Non-pigmented ciliary epithelial cell (primary cell): ENCODE measurements at regions not wholly inside any gene's neighbourhood (a gene's known extent, or its start where the extent isn't known, plus 50 kb on each side); places are given as distances from the start of the nearest gene placed in this dataset.

Source experiments
- DNase-seq: peaks from one replicate; pipeline ENCODE4 v3.0.0-alpha.2; 2010; ENCODE audit warnings: low read depth

DNA sequence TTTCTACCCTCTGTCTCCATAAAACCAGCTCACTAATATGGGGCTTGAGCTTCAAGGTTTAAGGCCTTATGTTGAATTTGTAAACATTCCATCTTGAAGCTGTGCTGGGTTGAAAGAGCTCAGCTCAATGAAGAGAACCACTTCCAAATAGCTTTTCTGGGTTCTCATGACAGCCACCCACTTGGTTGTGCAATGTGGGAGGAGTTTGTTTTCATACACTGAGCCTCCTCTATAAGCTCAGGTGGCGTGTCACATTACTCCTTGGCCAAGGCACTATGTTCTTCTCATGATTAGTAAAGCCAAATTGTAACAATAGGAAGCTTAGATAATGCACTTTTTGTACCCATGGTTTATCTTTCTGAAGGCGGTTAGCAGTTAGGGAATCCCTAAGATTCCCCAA is 265.6 kb downstream of the PTEN start:
- no peak for DNase-seq

DNA sequence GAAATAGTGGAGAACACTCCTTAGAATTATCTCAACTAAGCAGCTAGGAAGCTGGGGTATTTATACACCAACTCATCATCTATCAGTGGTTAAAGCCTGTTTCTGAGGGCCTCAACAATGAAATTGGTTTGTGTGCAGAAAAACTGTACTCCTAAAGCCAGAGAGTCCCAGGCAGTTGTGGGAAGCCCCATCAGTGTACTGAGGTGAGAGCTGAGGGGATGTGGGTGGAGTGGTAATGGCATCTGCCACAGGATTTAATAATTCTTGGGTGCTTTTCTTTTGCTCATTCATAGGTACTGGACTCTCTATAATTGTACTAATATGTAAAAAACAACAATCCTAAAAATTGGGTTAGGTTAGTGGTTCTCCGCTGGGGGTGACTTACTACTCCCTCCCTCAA is 267.5 kb downstream of the PTEN start:
- no peak for DNase-seq

GRCh38 chr10:88131511-88132139 is 268.2 kb downstream of the PTEN start:
- no peak for DNase-seq

- no peak for DNase-seq
Observed at GRCh38 chr10:88136712-88137111, 273.3 kb downstream of the PTEN start.

- no peak for DNase-seq
Observed at GRCh38 chr10:88138319-88138848, 275.0 kb downstream of the PTEN start.

- DNase-seq: no peak
Observed at GRCh38 chr10:88147000-88147798, 283.8 kb downstream of the PTEN start.

DNA sequence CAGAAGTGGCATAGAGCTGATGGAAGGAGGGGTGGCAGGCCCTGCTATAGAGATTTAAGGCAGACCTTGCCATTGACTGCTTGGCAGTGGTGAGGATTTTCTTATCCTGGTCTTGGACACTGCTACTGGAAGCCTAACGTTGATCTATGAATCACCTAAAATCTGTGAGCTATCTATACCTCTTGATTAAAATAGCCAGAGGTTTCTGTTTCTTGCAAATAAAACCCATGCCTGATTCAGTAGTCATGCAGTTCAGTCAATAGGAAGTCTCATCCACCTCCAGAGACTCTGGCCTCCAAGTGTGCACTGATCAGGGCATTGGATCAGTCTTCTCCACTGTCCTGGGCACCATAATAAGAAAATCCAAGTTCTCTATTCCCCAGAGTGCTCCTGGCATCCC is 286.5 kb downstream of the PTEN start:
- DNase-seq: no peak

DNA sequence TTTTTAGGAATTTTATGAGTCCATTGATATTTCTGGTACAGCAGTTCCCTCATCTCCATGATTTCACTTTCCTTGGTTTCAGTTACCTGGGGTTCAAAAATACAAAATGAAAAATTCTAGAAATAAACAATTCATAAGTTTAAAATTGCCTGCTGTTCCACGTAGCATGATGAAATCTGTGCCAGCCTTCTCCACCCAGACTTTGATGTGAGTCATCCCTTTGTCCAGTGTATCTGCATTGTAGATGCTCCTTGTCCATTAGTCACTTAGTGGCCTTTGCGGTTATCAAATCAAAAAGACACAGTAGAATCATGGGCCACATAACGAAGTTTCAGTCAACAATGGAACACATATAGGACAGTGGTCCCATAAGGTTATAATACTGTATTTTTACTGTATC is 286.9 kb downstream of the PTEN start:
- DNase-seq: peak; percentile 59

- DNase-seq: peak; percentile 88
Observed at GRCh38 chr10:88152728-88153133, 289.3 kb downstream of the PTEN start.

- DNase-seq: no peak
Observed at GRCh38 chr10:88154596-88155250, 291.3 kb downstream of the PTEN start.

GRCh38 chr10:88156341-88156740 is 292.9 kb downstream of the PTEN start:
- DNase-seq: peak; percentile 67

- peak; percentile 73 for DNase-seq
Observed at GRCh38 chr10:88157981-88158465, 294.6 kb downstream of the PTEN start.

DNA sequence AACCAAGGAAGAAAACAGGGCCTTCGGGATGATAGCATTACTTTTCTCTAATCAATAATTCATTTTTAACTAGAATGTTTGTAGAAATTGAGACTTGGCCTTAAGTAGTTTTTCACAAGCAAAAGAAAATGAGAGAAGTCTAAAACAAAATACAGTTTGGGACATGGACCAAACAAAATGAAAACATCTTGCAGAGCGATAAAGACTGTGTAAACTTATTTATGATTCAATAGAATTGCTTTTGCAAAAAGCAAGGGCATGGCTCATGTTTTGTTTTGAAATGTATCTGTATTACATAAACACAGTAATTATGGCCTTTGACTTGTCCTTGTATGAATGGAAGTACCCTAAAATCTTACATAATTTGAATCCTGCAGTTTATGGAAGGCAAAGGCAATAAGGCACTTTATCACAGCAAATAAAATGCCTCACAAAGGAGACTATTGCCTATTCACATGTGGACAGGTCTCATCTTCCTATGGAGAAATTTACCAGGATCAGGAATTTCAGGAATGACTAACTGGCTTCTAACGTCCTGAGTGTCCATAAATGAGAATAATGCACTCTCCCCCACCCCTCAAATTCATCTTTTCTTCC is 295.2 kb downstream of the PTEN start:
- no peak for DNase-seq

GRCh38 chr10:88159127-88159829 is 295.9 kb downstream of the PTEN start:
- no peak for DNase-seq

DNA sequence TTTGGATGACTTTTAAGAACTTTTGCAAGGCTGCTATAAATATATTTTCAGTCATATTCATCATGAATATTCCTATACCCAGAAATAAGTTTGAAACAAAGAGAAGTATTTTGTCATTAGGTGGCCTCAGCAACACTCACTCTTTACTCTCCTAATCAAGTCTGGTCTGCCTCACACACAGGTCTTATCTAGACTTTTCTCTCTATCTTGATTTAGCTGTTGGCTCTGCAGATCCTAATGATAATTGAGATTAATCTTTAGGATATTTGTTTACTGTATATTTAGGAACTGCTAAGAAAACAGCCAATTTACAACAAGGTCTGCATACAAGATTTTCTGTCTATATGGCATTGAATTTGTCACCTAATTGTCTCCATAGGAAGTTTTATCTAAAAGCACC is 297.6 kb downstream of the PTEN start:
- DNase-seq: no peak

DNA sequence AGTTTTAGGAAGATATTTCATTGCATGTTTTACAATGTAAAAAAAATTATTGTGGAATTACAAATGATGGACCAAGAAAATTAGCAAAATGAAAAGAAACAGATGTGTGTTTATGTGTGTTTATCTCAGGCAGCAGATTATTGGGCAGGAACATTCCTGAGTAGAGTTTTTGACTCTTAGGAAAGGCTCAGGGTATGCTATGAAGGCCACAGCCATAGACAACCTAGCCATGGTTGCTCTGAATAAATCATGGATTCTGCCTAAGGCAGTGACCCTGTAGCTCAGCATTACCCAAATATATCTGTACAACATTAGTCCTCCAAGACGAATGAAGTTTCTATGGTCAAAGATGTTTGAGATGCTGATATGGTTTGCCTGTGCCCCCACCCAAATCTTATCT is 298.3 kb downstream of the PTEN start:
- no peak for DNase-seq

GRCh38 chr10:88162852-88163251 is 299.4 kb downstream of the PTEN start:
- no peak for DNase-seq

DNA sequence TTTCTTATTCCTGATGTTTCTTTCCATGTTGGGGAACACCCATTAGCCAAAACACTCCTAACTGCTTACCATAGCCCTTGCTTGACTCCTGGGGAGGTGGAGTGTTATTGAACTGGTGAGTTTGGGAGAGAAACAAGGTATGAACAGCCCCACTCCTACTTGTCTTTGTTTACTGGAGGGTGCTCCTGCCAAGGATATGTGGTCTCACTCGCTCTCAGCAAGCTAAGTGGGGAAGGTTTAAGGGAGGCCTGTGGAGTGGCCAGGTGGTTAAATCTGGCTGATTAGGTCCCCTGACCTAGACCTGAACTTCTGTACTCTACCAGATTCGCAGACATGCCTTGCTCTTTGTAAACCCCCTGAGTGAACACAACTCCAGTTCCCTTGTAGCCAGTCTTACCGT is 300.1 kb downstream of the PTEN start:
- no peak for DNase-seq

DNA sequence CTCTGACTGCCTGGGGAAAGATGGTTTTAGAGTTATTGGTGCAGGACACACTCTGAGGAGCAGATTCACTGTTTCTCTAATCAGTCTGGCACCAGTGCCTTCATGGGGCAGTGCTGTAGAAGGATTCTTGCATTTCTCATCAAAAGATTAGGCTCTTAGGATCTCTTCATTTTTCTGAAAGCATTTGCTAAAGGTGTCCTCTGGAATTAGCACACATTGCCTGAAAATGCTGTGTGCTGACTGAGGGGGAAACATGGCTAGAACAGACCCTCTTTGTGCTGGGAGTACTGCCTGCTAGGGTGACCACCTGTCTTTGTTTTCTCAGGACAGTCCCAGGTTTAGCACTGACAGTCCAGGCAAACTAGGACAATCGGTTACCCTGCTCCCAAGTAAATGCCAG is 301.0 kb downstream of the PTEN start:
- DNase-seq: no peak

DNA sequence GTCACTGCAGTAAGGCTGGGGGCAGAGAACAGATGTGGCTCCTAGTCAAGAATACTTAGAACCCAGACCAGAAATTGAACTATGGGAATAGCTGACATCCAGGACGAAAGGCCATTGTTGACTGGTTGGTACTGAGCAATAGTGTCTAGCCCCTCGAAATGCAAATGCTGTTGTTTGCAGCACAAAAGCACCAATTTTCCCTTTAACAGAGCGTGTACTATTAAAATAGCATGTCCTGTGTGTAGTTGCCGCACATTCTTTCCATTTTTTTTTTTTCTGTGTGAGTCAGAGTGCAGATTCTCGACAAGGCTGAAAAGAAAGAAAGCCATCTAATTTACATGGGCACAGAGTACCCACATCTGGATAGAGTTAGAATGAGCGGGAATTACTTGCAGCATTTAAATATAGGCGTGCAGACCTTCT is 302.4 kb downstream of the PTEN start:
- DNase-seq: no peak

DNA sequence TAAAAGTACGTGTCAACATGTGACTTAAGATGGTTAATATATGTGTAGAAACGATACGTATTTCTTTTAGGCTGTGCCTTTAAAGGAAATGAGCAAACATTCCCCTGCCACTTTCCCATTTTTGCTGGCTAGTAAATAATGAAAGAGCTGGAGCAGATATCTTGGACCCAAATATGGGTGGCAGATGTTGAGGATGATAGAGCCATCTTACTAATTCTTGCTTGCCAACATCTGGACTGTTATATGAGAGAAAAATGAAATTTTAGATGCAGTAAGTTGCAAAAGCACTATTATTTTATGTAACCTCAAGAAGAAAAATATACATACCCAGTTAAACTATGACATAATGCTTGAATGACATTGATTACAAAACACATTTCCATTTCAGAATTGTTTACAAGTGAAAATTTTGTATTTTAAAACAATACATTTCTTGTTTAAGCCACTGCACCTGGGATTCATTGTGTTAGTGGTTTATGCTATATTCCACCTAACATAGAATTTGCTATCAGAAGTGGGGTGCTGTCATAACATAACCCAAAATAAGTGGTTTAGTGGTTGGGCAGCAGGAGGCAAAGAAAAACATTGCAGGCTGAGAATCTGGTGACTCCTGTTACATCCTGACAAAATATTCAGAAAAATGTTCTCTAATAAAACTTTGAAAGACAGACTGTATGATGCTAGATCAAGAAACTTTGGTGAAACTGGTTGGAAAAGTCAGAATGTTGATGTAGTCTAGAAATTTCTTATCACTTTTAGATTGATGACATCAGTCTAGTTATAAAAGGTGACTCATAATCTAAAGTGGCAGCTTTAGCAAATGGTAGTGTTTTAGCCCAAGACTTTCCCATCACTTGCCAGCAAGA is 305.0 kb downstream of the PTEN start:
- no peak for DNase-seq
